Mucosa of descending colon (tissue), 3 donors: ENCODE measurements at regions not wholly inside any gene's neighbourhood (a gene's known extent, or its start where the extent isn't known, plus 50 kb on each side); places are given as distances from the start of the nearest gene placed in this dataset.

Source experiments
- ATAC-seq: fragments of 200-7000 bp; cut with Tn5 transposase; one replicate; pipeline ENCODE4 v1.9.1; 2020; ENCODE audit warnings: mild to moderate bottlenecking, moderate library complexity
- DNase-seq, 3 donors: peaks; one replicate each; pipeline ENCODE4 v3.0.0-alpha.2; 2020
- H3K36me3 ChIP-seq: fragments of 200-600 bp; one replicate; pipeline ENCODE4 v1.8.0; 2021; ENCODE audit warnings: low read depth, mild to moderate bottlenecking
- H3K4me1 ChIP-seq: fragments of 200-600 bp; one replicate; pipeline ENCODE4 v1.8.0; 2021; ENCODE audit warnings: low read depth, mild to moderate bottlenecking
- H3K4me3 ChIP-seq: fragments of 200-600 bp; one replicate; pipeline ENCODE4 v1.8.0; 2021; ENCODE audit warnings: mild to moderate bottlenecking
- H3K9me3 ChIP-seq: fragments of 200-600 bp; one replicate; pipeline ENCODE4 v1.8.0; 2021; ENCODE audit warnings: mild to moderate bottlenecking
- intact Hi-C, 2 donors: fragments of 100-400 bp; cut with DNase I in 1 of 2; cut with micrococcal nuclease in 1 of 2; formaldehyde crosslinking; loops; one replicate each; pipeline versions ENCODE4 v1.11.0 to v1.11.1; 2022; cut with DNase I, micrococcal nuclease
- TF ChIP-seq, protein P1 (sequence below): fragments of 200-600 bp; IDR thresholded peaks from one replicate; pipeline ENCODE4 v1.8.0; 2022; ENCODE audit warnings: antibody characterized with exemption, mild to moderate bottlenecking
- donor health status: DM: no; HTN: no; CAD: no; lungs with moderate emphysema.
- donor health status: DM: no; HTN: no; CAD: no.
- donor health status: DM: no; HTN: yes; CAD: no.

DNA sequence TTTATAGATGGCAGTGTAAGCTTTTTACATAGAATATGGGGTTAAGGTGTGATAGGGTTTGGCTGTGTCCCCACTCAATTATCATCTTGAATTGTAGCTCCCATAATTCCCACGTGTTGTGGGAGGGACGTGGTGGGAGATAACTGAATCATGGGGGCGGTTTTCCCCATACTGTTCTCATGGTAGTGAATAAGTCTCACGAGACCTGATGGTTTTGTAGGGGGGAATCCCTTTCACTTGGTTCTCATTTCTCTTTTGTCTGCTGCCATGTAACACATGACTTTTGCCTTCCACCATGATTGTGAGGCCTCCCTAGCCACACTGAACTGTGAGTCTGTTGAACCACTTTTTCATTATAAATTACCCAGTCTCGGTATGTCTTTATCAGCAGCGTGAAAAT is 290.3 kb upstream of the B3GALT2 start:
- Histone ChIP-seq H3K4me1 (peaks cover 2% of the 10 kb centered on the region), H3K36me3 (no peaks in the 10 kb centered on the region), H3K9me3 (no peaks in the 10 kb centered on the region), H3K4me3 (no peak overlapping the region)
- no peak for ATAC-seq
- TF ChIP-seq, protein P1, sequence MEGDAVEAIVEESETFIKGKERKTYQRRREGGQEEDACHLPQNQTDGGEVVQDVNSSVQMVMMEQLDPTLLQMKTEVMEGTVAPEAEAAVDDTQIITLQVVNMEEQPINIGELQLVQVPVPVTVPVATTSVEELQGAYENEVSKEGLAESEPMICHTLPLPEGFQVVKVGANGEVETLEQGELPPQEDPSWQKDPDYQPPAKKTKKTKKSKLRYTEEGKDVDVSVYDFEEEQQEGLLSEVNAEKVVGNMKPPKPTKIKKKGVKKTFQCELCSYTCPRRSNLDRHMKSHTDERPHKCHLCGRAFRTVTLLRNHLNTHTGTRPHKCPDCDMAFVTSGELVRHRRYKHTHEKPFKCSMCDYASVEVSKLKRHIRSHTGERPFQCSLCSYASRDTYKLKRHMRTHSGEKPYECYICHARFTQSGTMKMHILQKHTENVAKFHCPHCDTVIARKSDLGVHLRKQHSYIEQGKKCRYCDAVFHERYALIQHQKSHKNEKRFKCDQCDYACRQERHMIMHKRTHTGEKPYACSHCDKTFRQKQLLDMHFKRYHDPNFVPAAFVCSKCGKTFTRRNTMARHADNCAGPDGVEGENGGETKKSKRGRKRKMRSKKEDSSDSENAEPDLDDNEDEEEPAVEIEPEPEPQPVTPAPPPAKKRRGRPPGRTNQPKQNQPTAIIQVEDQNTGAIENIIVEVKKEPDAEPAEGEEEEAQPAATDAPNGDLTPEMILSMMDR = no peak
- DNase-seq = no peak
- intact Hi-C loops = no loop called here

DNA sequence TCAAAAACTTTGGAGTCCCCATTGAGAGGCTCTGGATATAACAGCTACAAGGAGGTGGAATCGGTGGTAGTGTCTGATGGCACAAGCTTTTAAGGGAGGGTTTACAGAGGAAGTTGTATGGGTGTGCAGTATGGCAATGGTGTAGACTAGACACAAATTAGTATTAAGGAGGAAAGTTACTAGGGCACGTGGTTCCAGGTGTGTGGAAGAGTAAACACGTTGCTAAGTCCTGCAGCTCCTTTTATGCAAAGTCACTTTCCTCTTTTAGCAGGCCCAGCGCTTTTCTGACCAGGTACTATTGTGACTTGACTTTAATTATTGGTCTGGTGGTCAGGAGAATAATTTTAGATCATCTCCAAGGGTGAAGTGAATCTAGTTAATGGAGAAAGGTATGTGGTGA is 287.5 kb upstream of the B3GALT2 start:
- no peak for ATAC-seq
- intact Hi-C loops = no loop called here
- TF ChIP-seq, protein P1 = no peak
- H3K9me3 ChIP-seq = no peaks in the 10 kb centered on the region
- H3K4me3 ChIP-seq = no peak overlapping the region
- peaks cover 4% of the 10 kb centered on the region for H3K4me1 ChIP-seq
- no peaks in the 10 kb centered on the region for H3K36me3 ChIP-seq
- DNase-seq = no peak

DNA sequence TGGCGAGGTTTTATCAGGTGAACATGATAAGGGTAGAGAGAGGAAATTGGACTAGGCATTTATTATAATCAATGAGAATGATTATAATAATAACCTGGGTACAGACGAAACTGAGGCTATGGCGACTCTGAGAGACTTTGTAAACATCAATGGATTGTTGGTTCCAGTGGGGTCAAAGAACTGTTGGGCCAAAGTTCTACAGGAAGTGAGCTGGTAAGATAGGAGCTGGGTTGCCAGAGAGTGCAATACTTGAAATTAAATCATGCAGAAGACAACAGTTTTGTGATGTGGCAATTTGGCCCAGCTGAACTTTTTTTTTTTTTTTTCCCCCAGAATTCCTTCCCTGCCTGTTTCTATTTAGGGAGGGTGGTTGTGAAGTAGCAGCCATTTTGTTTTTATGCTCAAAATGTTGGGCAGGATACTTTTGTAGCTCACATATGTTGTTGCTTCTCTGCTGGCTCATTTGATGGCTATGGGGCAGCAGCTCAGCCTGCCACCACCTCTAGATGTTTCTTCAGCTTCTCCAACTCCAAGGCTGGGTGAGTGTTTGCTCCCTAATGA is 286.5 kb upstream of the B3GALT2 start:
- Histone ChIP-seq H3K36me3 (no peaks in the 10 kb centered on the region), H3K9me3 (no peaks in the 10 kb centered on the region), H3K4me3 (no peak overlapping the region), H3K4me1 (peaks cover 4% of the 10 kb centered on the region)
- ATAC-seq = no peak
- DNase-seq = no peak
- intact Hi-C loops = no loop called here
- TF ChIP-seq, protein P1 = no peak

- DNase-seq = no peak
- TF ChIP-seq, protein P1 = no peak
- no peaks in the 10 kb centered on the region for H3K9me3 ChIP-seq
- ATAC-seq = no peak
- intact Hi-C loops = no loop called here
- H3K36me3 ChIP-seq = no peaks in the 10 kb centered on the region
- H3K4me3 ChIP-seq = no peak overlapping the region
- H3K4me1 ChIP-seq = peaks cover 4% of the 10 kb centered on the region
Observed at GRCh38 chr1:193472430-193472829, 286.0 kb upstream of the B3GALT2 start.

DNA sequence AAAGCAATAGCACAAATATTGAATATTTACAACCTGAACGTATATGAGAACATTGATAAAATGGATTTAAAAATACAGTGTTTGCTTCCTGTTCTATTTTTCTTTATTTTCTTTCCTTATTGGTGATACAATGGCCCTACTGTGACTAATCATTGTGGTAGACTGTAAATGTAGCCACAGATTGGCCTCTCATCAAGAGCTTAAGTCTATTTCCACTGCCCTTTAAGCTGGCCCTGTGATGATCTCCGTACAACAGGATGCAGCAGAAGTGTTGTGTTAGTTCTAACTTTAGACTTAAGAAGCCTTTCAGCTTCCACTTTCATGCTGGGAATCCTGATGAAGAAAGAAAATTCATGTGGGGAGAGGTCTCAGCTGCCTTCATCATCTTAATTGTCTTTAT is 285.6 kb upstream of the B3GALT2 start:
- peaks cover 4% of the 10 kb centered on the region for H3K4me1 ChIP-seq
- no peak overlapping the region for H3K4me3 ChIP-seq
- intact Hi-C loops = no loop called here
- no peaks in the 10 kb centered on the region for H3K9me3 ChIP-seq
- no peak for DNase-seq
- TF ChIP-seq, protein P1 = no peak
- H3K36me3 ChIP-seq = no peaks in the 10 kb centered on the region
- peak; percentile 79 for ATAC-seq
